Left ventricle myocardium inferior (tissue), 1 donor: ENCODE measurements at regions not wholly inside any gene's neighbourhood (a gene's known extent, or its start where the extent isn't known, plus 50 kb on each side); places are given as distances from the start of the nearest gene placed in this dataset.

Source experiments
- DNase-seq: peaks from one replicate; pipeline ENCODE4 v3.0.0-alpha.2; 2020
- H3K27ac ChIP-seq: fragments of 200-600 bp; replicated peaks from 2 replicates; pipeline ENCODE4 v1.8.0; 2021
- H3K27me3 ChIP-seq: fragments of 200-600 bp; 2 replicates; pipeline ENCODE4 v1.8.0; 2021; ENCODE audit warnings: low read depth
- H3K36me3 ChIP-seq: fragments of 200-600 bp; 2 replicates; pipeline ENCODE4 v1.8.0; 2021
- H3K4me1 ChIP-seq: fragments of 200-600 bp; 2 replicates; pipeline ENCODE4 v1.8.0; 2021
- H3K4me3 ChIP-seq: fragments of 200-600 bp; 2 replicates; pipeline ENCODE4 v1.8.0; 2021; ENCODE audit warnings: mild to moderate bottlenecking, moderate library complexity
- H3K9me3 ChIP-seq: fragments of 200-600 bp; replicated peaks from 2 replicates; pipeline ENCODE4 v1.8.0; 2021
- CTCF ChIP-seq: fragments of 200-600 bp; IDR thresholded peaks from 2 replicates; pipeline ENCODE4 v1.8.0; 2021; ENCODE audit warnings: antibody characterized with exemption, mild to moderate bottlenecking, borderline replicate concordance
- intact Hi-C: fragments of 100-400 bp; cut with micrococcal nuclease; formaldehyde crosslinking; loops from one replicate; pipeline ENCODE4 v1.11.0; 2022
- donor health status: DM: no; HTN: yes; CAD: no; lungs with severe emphysema.

GRCh38 chr17:73746314-73747073, 102.2 kb upstream of the SDK2 start:
- H3K4me3 ChIP-seq = no peak overlapping the region
- DNase-seq = no peak
- no peak for TF ChIP-seq CTCF

GRCh38 chr17:73747221-73748002, 103.2 kb upstream of the SDK2 start:
- intact Hi-C loops = no loop called here
- peak; percentile 41 for DNase-seq
- Histone ChIP-seq H3K4me1 (peaks cover 30% of the 10 kb centered on the region), H3K9me3 (no peaks in the 10 kb centered on the region), H3K27me3 (peaks cover 17% of the 10 kb centered on the region), H3K36me3 (no peaks in the 10 kb centered on the region), H3K27ac (no peak overlapping the region), H3K4me3 (no peak overlapping the region)
- no peak for TF ChIP-seq CTCF

More at GRCh38 chr17:73746314-73747073, 102.2 kb upstream of the SDK2 start:
- Histone ChIP-seq H3K27me3 (peaks cover 17% of the 10 kb centered on the region), H3K9me3 (no peaks in the 10 kb centered on the region), H3K4me1 (peaks cover 30% of the 10 kb centered on the region), H3K36me3 (no peaks in the 10 kb centered on the region), H3K27ac (no peak overlapping the region)
- intact Hi-C loops = no loop called here

- H3K4me1 ChIP-seq = peaks cover 30% of the 10 kb centered on the region
- intact Hi-C loops = no loop called here
- no peak for TF ChIP-seq CTCF
- H3K4me3 ChIP-seq = no peak overlapping the region
- DNase-seq = no peak
- H3K9me3 ChIP-seq = no peaks in the 10 kb centered on the region
- H3K27me3 ChIP-seq = peaks cover 10% of the 10 kb centered on the region
- no peaks in the 10 kb centered on the region for H3K36me3 ChIP-seq
- no peak overlapping the region for H3K27ac ChIP-seq
These were observed 104.3 kb upstream of the SDK2 start for GRCh38 chr17:73748508-73748907.

- H3K27me3 ChIP-seq = peaks cover 10% of the 10 kb centered on the region
- DNase-seq = no peak
- no peak overlapping the region for H3K4me3 ChIP-seq
- intact Hi-C loops = no loop called here
- H3K36me3 ChIP-seq = no peaks in the 10 kb centered on the region
- no peak for TF ChIP-seq CTCF
- H3K27ac ChIP-seq = peak overlapping the region; percentile 63
- H3K4me1 ChIP-seq = peaks cover 30% of the 10 kb centered on the region
- H3K9me3 ChIP-seq = no peaks in the 10 kb centered on the region
These were observed 105.1 kb upstream of the SDK2 start for GRCh38 chr17:73749337-73749823.

- DNase-seq = peak; percentile 26
- intact Hi-C loops = no loop called here
These were observed 105.8 kb upstream of the SDK2 start for GRCh38 chr17:73749928-73750605.

More at GRCh38 chr17:73749928-73750605, 105.8 kb upstream of the SDK2 start:
- peak overlapping the region; percentile 63 for H3K27ac ChIP-seq
- no peak overlapping the region for H3K4me3 ChIP-seq
- H3K27me3 ChIP-seq = peaks cover 10% of the 10 kb centered on the region
- H3K9me3 ChIP-seq = no peaks in the 10 kb centered on the region
- no peak for TF ChIP-seq CTCF
- H3K4me1 ChIP-seq = peaks cover 30% of the 10 kb centered on the region
- no peaks in the 10 kb centered on the region for H3K36me3 ChIP-seq
